ENCODE measurements at regions not wholly inside any gene's neighbourhood (a gene's known extent, or its start where the extent isn't known, plus 50 kb on each side); places are given as distances from the start of the nearest gene placed in this dataset.

DNA sequence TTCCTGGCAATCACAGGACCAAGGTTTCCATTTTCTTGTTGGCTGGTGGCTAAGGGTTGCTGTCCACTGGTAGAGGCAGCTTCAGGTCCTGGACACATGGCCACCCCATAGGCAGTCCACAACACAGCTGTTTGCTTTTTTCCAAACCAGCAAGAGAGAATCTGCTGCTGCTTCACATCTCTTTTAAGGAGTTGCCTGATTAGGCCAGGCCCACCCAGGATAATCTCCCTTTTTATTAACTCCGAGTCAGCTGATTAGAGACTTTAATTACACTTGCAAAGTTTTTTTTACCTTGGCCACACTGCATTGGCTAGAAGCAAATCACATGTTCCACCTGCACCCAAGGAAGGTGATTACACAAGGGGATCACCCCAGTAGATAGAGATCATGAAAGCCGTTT lies 106.6 kb upstream of the IRX6 start:
- no peaks in the 10 kb centered on the region for H3K27me3 ChIP-seq (ENCODE audit: control insufficient read depth, extremely low read depth, insufficient read depth, low read length)
- H3K9me3 ChIP-seq (ENCODE audit: control insufficient read depth, low read depth, low read length) = no peaks in the 10 kb centered on the region
- H3K4me2 ChIP-seq (ENCODE audit: control insufficient read depth, extremely low read depth, insufficient read depth, low read depth, low read length) = no peak overlapping the region
- TF ChIP-seq EZH2 (IDR thresholded peaks at IDR 0.05; ENCODE audit: low read length) = no peak
- TF ChIP-seq, protein P1, sequence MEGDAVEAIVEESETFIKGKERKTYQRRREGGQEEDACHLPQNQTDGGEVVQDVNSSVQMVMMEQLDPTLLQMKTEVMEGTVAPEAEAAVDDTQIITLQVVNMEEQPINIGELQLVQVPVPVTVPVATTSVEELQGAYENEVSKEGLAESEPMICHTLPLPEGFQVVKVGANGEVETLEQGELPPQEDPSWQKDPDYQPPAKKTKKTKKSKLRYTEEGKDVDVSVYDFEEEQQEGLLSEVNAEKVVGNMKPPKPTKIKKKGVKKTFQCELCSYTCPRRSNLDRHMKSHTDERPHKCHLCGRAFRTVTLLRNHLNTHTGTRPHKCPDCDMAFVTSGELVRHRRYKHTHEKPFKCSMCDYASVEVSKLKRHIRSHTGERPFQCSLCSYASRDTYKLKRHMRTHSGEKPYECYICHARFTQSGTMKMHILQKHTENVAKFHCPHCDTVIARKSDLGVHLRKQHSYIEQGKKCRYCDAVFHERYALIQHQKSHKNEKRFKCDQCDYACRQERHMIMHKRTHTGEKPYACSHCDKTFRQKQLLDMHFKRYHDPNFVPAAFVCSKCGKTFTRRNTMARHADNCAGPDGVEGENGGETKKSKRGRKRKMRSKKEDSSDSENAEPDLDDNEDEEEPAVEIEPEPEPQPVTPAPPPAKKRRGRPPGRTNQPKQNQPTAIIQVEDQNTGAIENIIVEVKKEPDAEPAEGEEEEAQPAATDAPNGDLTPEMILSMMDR (optimal IDR thresholded peaks at IDR 0.05 in 1 of 3, IDR thresholded peaks at IDR 0.05 in 1 of 3, conservative IDR thresholded peaks at IDR 0.05 in 1 of 3; ENCODE audit: extremely low read depth in 1 of 3, insufficient read depth in 2 of 3, low read length in 3 of 3) = no peak
- no peak overlapping the region for H3K4me3 ChIP-seq (ENCODE audit: control insufficient read depth in 2 of 3, extremely low read depth in 1 of 3, insufficient read depth in 2 of 3, low read depth in 1 of 3, low read length in 3 of 3)
- DNase-seq (ENCODE audit: low read depth, low spot score) (no peak), FAIRE-seq (no peak)
- H3K9ac ChIP-seq (ENCODE audit: control insufficient read depth, extremely low read depth, insufficient read depth, low read length) = no peak overlapping the region
- no peaks in the 10 kb centered on the region for H4K20me1 ChIP-seq (ENCODE audit: control insufficient read depth, extremely low read depth, insufficient read depth, low read length)
- H2AFZ ChIP-seq (ENCODE audit: control insufficient read depth, low read length) = no peak overlapping the region
- no peaks in the 10 kb centered on the region for H3K9me1 ChIP-seq (ENCODE audit: control insufficient read depth, extremely low read depth, insufficient read depth, low read length)
- H3K79me2 ChIP-seq (ENCODE audit: control insufficient read depth, insufficient read depth, low read length) = no peaks in the 10 kb centered on the region
- no peak overlapping the region for H3K27ac ChIP-seq (ENCODE audit: control insufficient read depth, insufficient read depth, low read length)
- H3K4me1 ChIP-seq (ENCODE audit: control insufficient read depth, extremely low read depth, insufficient read depth, low read length) = no peaks in the 10 kb centered on the region
- no peaks in the 10 kb centered on the region for H3K36me3 ChIP-seq (ENCODE audit: control insufficient read depth in 2 of 2, extremely low read depth in 1 of 2, insufficient read depth in 2 of 2, low read length in 2 of 2)
- dilution Hi-C loops (cut with MboI; ENCODE audit: extremely low pct_ligation_motif_present, low sequenced_read_pairs) = no loop called here

DNA sequence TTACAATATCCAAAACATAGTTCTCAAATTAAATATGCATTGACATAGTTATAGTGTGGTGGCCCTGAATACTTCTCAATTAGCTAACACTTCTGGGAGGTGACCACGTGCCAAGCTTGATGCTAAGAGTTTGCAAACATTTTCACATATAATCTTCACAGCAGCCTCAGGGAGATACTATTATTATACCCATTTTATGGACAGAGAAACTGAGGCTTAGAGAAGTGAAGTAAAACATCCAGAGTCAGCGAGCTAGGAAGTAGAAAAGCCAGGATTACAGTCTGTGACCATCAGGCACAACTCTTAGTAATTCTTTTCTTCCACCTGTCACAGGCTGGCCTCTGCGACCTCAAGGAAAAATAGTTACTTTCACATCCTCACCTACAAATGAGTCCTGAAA lies 102.2 kb upstream of the IRX6 start:
- H3K4me1 ChIP-seq (ENCODE audit: control insufficient read depth, extremely low read depth, insufficient read depth, low read length) = no peaks in the 10 kb centered on the region
- DNase-seq (ENCODE audit: low read depth, low spot score) (no peak), FAIRE-seq (no peak)
- TF ChIP-seq, protein P1 (optimal IDR thresholded peaks at IDR 0.05 in 1 of 3, IDR thresholded peaks at IDR 0.05 in 1 of 3, conservative IDR thresholded peaks at IDR 0.05 in 1 of 3; ENCODE audit: extremely low read depth in 1 of 3, insufficient read depth in 2 of 3, low read length in 3 of 3) = no peak
- no peak for TF ChIP-seq EZH2 (IDR thresholded peaks at IDR 0.05; ENCODE audit: low read length)
- no peak overlapping the region for H3K4me3 ChIP-seq (ENCODE audit: control insufficient read depth in 2 of 3, extremely low read depth in 1 of 3, insufficient read depth in 2 of 3, low read depth in 1 of 3, low read length in 3 of 3)
- H3K79me2 ChIP-seq (ENCODE audit: control insufficient read depth, insufficient read depth, low read length) = no peaks in the 10 kb centered on the region
- H3K9me3 ChIP-seq (ENCODE audit: control insufficient read depth, low read depth, low read length) = peaks cover 2% of the 10 kb centered on the region
- no peaks in the 10 kb centered on the region for H3K36me3 ChIP-seq (ENCODE audit: control insufficient read depth in 2 of 2, extremely low read depth in 1 of 2, insufficient read depth in 2 of 2, low read length in 2 of 2)
- dilution Hi-C loops (cut with MboI; ENCODE audit: extremely low pct_ligation_motif_present, low sequenced_read_pairs) = no loop called here
- no peak overlapping the region for H3K9ac ChIP-seq (ENCODE audit: control insufficient read depth, extremely low read depth, insufficient read depth, low read length)
- no peaks in the 10 kb centered on the region for H3K9me1 ChIP-seq (ENCODE audit: control insufficient read depth, extremely low read depth, insufficient read depth, low read length)
- no peaks in the 10 kb centered on the region for H3K27me3 ChIP-seq (ENCODE audit: control insufficient read depth, extremely low read depth, insufficient read depth, low read length)
- no peak overlapping the region for H3K27ac ChIP-seq (ENCODE audit: control insufficient read depth, insufficient read depth, low read length)
- no peak overlapping the region for H2AFZ ChIP-seq (ENCODE audit: control insufficient read depth, low read length)
- H3K4me2 ChIP-seq (ENCODE audit: control insufficient read depth, extremely low read depth, insufficient read depth, low read depth, low read length) = no peak overlapping the region
- H4K20me1 ChIP-seq (ENCODE audit: control insufficient read depth, extremely low read depth, insufficient read depth, low read length) = no peaks in the 10 kb centered on the region
